GM12873 (cell line): ENCODE measurements at regions not wholly inside any gene's neighbourhood (a gene's known extent, or its start where the extent isn't known, plus 50 kb on each side); places are given as distances from the start of the nearest gene placed in this dataset.

Experiments used
- CTCF ChIP-seq: IDR thresholded peaks from 2 replicates; pipeline ENCODE4 v1.5.1; 2012; ENCODE audit warnings: low read depth, mild to moderate bottlenecking, moderate library complexity, low read length, control low read depth; ENCODE audit not compliant: insufficient read depth; ENCODE audit errors: missing control alignments

- TF ChIP-seq CTCF = no peak
These were observed 91.1 kb upstream of the GNAZ start for GRCh38 chr22:22979121-22979724.

GRCh38 chr22:22979954-22980353 is 90.4 kb upstream of the GNAZ start:
- no peak for TF ChIP-seq CTCF

- TF ChIP-seq CTCF = no peak
These were observed 88.4 kb upstream of the GNAZ start for GRCh38 chr22:22981670-22982571.

GRCh38 chr22:22982616-22983015 is 87.7 kb upstream of the GNAZ start:
- TF ChIP-seq CTCF = no peak

GRCh38 chr22:22983123-22983522 is 87.2 kb upstream of the GNAZ start:
- no peak for TF ChIP-seq CTCF

- TF ChIP-seq CTCF = no peak
These were observed 86.5 kb upstream of the GNAZ start for GRCh38 chr22:22983816-22984215.

GRCh38 chr22:22984967-22985366 is 85.4 kb upstream of the GNAZ start:
- no peak for TF ChIP-seq CTCF
